Endothelial cell of umbilical vein (primary cell): ENCODE measurements at regions not wholly inside any gene's neighbourhood (a gene's known extent, or its start where the extent isn't known, plus 50 kb on each side); places are given as distances from the start of the nearest gene placed in this dataset.

Experiments
- EZH2 ChIP-seq: IDR thresholded peaks from 2 replicates; pipeline ENCODE4 v1.6.1; 2012; ENCODE audit warnings: borderline replicate concordance, low read depth, mild to moderate bottlenecking, moderate library complexity, low read length, inconsistent platforms; ENCODE audit not compliant: severe bottlenecking
- FOS ChIP-seq: IDR thresholded peaks from 2 replicates; pipeline ENCODE4 v1.6.1; 2011; ENCODE audit warnings: mild to moderate bottlenecking, low read length, moderate library complexity, borderline replicate concordance; ENCODE audit not compliant: insufficient read depth
- JUN ChIP-seq: IDR thresholded peaks from 2 replicates; pipeline ENCODE4 v1.6.1; 2011; ENCODE audit warnings: borderline replicate concordance, low read depth; ENCODE audit not compliant: insufficient read length, insufficient read depth
- POLR2A ChIP-seq: IDR thresholded peaks from 2 replicates; pipeline ENCODE4 v1.6.1; 2012; ENCODE audit warnings: low read depth, mild to moderate bottlenecking, control low read depth, low read length
- POLR2AphosphoS5 ChIP-seq: IDR thresholded peaks from 2 replicates; pipeline ENCODE4 v1.6.1; 2012; ENCODE audit warnings: low read depth, mild to moderate bottlenecking, control low read depth, low read length, moderate library complexity; ENCODE audit not compliant: insufficient read depth
- TF ChIP-seq, protein P1 (sequence below), 2 donors: IDR thresholded peaks; 1 replicate in 1 of 2; 2 replicates in 1 of 2; pipeline ENCODE4 v1.5.1; 2011; ENCODE audit warnings: low read length in 2 of 2, mild to moderate bottlenecking in 2 of 2, moderate library complexity in 2 of 2, control low read depth in 1 of 2, inconsistent platforms in 1 of 2, low read depth in 1 of 2; ENCODE audit not compliant: insufficient read depth in 1 of 2; ENCODE audit errors: extremely low read depth in 1 of 2

GRCh38 chrY:20990123-20990522, 234.2 kb downstream of the RPS4Y2 start:
- TF ChIP-seq, protein P1, sequence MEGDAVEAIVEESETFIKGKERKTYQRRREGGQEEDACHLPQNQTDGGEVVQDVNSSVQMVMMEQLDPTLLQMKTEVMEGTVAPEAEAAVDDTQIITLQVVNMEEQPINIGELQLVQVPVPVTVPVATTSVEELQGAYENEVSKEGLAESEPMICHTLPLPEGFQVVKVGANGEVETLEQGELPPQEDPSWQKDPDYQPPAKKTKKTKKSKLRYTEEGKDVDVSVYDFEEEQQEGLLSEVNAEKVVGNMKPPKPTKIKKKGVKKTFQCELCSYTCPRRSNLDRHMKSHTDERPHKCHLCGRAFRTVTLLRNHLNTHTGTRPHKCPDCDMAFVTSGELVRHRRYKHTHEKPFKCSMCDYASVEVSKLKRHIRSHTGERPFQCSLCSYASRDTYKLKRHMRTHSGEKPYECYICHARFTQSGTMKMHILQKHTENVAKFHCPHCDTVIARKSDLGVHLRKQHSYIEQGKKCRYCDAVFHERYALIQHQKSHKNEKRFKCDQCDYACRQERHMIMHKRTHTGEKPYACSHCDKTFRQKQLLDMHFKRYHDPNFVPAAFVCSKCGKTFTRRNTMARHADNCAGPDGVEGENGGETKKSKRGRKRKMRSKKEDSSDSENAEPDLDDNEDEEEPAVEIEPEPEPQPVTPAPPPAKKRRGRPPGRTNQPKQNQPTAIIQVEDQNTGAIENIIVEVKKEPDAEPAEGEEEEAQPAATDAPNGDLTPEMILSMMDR (IDR thresholded peaks at IDR 0.05; ENCODE audit: extremely low read depth in 1 of 2, insufficient read depth in 1 of 2, low read depth in 1 of 2, low read length in 2 of 2), result no peak
- TF ChIP-seq POLR2AphosphoS5 (no peak), POLR2A (no peak), EZH2 (no peak), JUN (no peak), FOS (no peak)
